ENCODE measurements at regions not wholly inside any gene's neighbourhood (a gene's known extent, or its start where the extent isn't known, plus 50 kb on each side); places are given as distances from the start of the nearest gene placed in this dataset.

- TF ChIP-seq CTCF (IDR thresholded peaks at IDR 0.05) (no peak), POLR2A (IDR thresholded peaks at IDR 0.05) (no peak)
Measured at GRCh38 chrX:20585782-20586181, 319.1 kb upstream of the RPS6KA3 start.
